Type B pancreatic cell (in vitro differentiated cells): ENCODE measurements at regions not wholly inside any gene's neighbourhood (a gene's known extent, or its start where the extent isn't known, plus 50 kb on each side); places are given as distances from the start of the nearest gene placed in this dataset.
"Not testable (repeated sequence)": the region's sequence is repeated elsewhere in the genome, so short reads cannot be mapped to it uniquely, and the experiment has no call there.

Experiments used
- DNase-seq: peaks from one replicate; pipeline ENCODE4 v3.0.0; 2021; ENCODE audit warnings: mixed read lengths; ENCODE audit not compliant: unreplicated experiment; ENCODE audit errors: extremely low spot score
- H3K27ac Mint-ChIP-seq: 2 replicates; pipeline ENCODE4 v1.8.0; 2021; ENCODE audit warnings: mild to moderate bottlenecking, mixed read lengths
- H3K27me3 Mint-ChIP-seq: 2 replicates; pipeline ENCODE4 v1.8.0; 2021; ENCODE audit warnings: mixed read lengths
- H3K36me3 Mint-ChIP-seq: 2 replicates; pipeline ENCODE4 v1.8.0; 2021; ENCODE audit warnings: mixed read lengths
- H3K4me1 Mint-ChIP-seq: one replicate; pipeline ENCODE4 v1.8.0; 2021; ENCODE audit warnings: mixed read lengths; ENCODE audit not compliant: unreplicated experiment
- H3K4me3 Mint-ChIP-seq: 2 replicates; pipeline ENCODE4 v1.8.0; 2021; ENCODE audit warnings: mild to moderate bottlenecking, mixed read lengths
- H3K9me3 Mint-ChIP-seq: 2 replicates; pipeline ENCODE4 v1.8.0; 2021; ENCODE audit warnings: mixed read lengths
- CTCF ChIP-seq: fragments of 200-600 bp; sonication (generic); conservative IDR thresholded peaks from 2 replicates; pipeline ENCODE4 v1.5.0; 2021; ENCODE audit warnings: antibody characterized with exemption, mild to moderate bottlenecking

- no peak for TF ChIP-seq CTCF
- Mint-ChIP-seq H3K36me3 (peaks cover 16% of the 10 kb centered on the region), H3K9me3 (peaks cover 15% of the 10 kb centered on the region), H3K4me3 (no peak overlapping the region), H3K4me1 (peaks cover 17% of the 10 kb centered on the region), H3K27ac (no peak overlapping the region), H3K27me3 (no peaks in the 10 kb centered on the region)
- DNase-seq: no peak
These were observed 62.6 kb upstream of the RESF1 start for GRCh38 chr12:31896514-31897039.

GRCh38 chr12:31895449-31896150 lies 63.6 kb upstream of the RESF1 start:
- no peak for TF ChIP-seq CTCF
- no peak overlapping the region for H3K4me3 Mint-ChIP-seq
- H3K9me3 Mint-ChIP-seq: peaks cover 15% of the 10 kb centered on the region
- no peaks in the 10 kb centered on the region for H3K27me3 Mint-ChIP-seq
- no peak overlapping the region for H3K27ac Mint-ChIP-seq
- peaks cover 16% of the 10 kb centered on the region for H3K36me3 Mint-ChIP-seq
- peaks cover 17% of the 10 kb centered on the region for H3K4me1 Mint-ChIP-seq
- DNase-seq: no peak

GRCh38 chr12:31890295-31891285 lies 68.6 kb upstream of the RESF1 start:
- DNase-seq: no peak
- no peak for TF ChIP-seq CTCF
- Mint-ChIP-seq H3K27me3 (no peaks in the 10 kb centered on the region), H3K9me3 (peaks cover 8% of the 10 kb centered on the region), H3K4me3 (no peak overlapping the region), H3K4me1 (peaks cover 5% of the 10 kb centered on the region), H3K27ac (no peak overlapping the region), H3K36me3 (peaks cover 11% of the 10 kb centered on the region)

GRCh38 chr12:31887109-31887811 lies 72.0 kb upstream of the RESF1 start:
- H3K36me3 Mint-ChIP-seq: peaks cover 5% of the 10 kb centered on the region
- peaks cover 4% of the 10 kb centered on the region for H3K9me3 Mint-ChIP-seq
- no peaks in the 10 kb centered on the region for H3K27me3 Mint-ChIP-seq
- no peak for TF ChIP-seq CTCF
- DNase-seq: no peak
- no peaks in the 10 kb centered on the region for H3K4me1 Mint-ChIP-seq
- peak overlapping the region; percentile 21 for H3K27ac Mint-ChIP-seq
- H3K4me3 Mint-ChIP-seq: no peak overlapping the region

- DNase-seq, H3K36me3 Mint-ChIP-seq, H3K27me3 Mint-ChIP-seq, H3K9me3 Mint-ChIP-seq, H3K4me3 Mint-ChIP-seq, H3K4me1 Mint-ChIP-seq, H3K27ac Mint-ChIP-seq: not testable (repeated sequence)
These were observed 76.5 kb upstream of the RESF1 start for GRCh38 chr12:31882682-31883081.
